Endothelial cell (in vitro differentiated cells): ENCODE measurements at regions not wholly inside any gene's neighbourhood (a gene's known extent, or its start where the extent isn't known, plus 50 kb on each side); places are given as distances from the start of the nearest gene placed in this dataset.

ENCODE experiments used
- DNase-seq: peaks from one replicate; pipeline ENCODE4 v3.0.0; 2021; ENCODE audit warnings: low spot score
- H3K27ac Mint-ChIP-seq: one replicate; pipeline ENCODE4 v1.8.0; 2021; ENCODE audit warnings: mixed read lengths, inconsistent platforms; ENCODE audit not compliant: unreplicated experiment
- H3K27me3 Mint-ChIP-seq: one replicate; pipeline ENCODE4 v1.8.0; 2021; ENCODE audit warnings: mild to moderate bottlenecking, moderate library complexity, mixed read lengths, inconsistent platforms; ENCODE audit not compliant: unreplicated experiment
- H3K36me3 Mint-ChIP-seq: one replicate; pipeline ENCODE4 v1.8.0; 2021; ENCODE audit warnings: mild to moderate bottlenecking, low read depth, mixed read lengths, inconsistent platforms; ENCODE audit not compliant: unreplicated experiment
- H3K4me1 Mint-ChIP-seq: one replicate; pipeline ENCODE4 v1.8.0; 2021; ENCODE audit warnings: mild to moderate bottlenecking, mixed read lengths, inconsistent platforms; ENCODE audit not compliant: unreplicated experiment
- H3K4me3 Mint-ChIP-seq: one replicate; pipeline ENCODE4 v1.8.0; 2021; ENCODE audit warnings: mild to moderate bottlenecking, mixed read lengths, inconsistent platforms; ENCODE audit not compliant: unreplicated experiment
- H3K9me3 Mint-ChIP-seq: one replicate; pipeline ENCODE4 v1.8.0; 2021; ENCODE audit warnings: mixed read lengths, inconsistent platforms; ENCODE audit not compliant: unreplicated experiment
- CTCF ChIP-seq: fragments of 200-600 bp; sonication (generic); IDR thresholded peaks from one replicate; pipeline ENCODE4 v1.5.0; 2021; ENCODE audit warnings: antibody characterized with exemption; ENCODE audit not compliant: unreplicated experiment

GRCh38 chr21:24217151-24217550, 1390.1 kb downstream of the MRPL39 start:
- no peak for TF ChIP-seq CTCF
- Mint-ChIP-seq H3K4me1 (no peaks in the 10 kb centered on the region), H3K36me3 (no peaks in the 10 kb centered on the region), H3K9me3 (no peaks in the 10 kb centered on the region), H3K27me3 (no peaks in the 10 kb centered on the region), H3K27ac (no peak overlapping the region), H3K4me3 (no peak overlapping the region)
- DNase-seq: no peak

GRCh38 chr21:24210130-24210529, 1397.2 kb downstream of the MRPL39 start:
- Mint-ChIP-seq H3K9me3 (peaks cover 4% of the 10 kb centered on the region), H3K36me3 (no peaks in the 10 kb centered on the region), H3K4me1 (no peaks in the 10 kb centered on the region), H3K27ac (no peak overlapping the region), H3K27me3 (peaks cover 2% of the 10 kb centered on the region), H3K4me3 (no peak overlapping the region)
- no peak for DNase-seq
- no peak for TF ChIP-seq CTCF

- H3K36me3 Mint-ChIP-seq: no peaks in the 10 kb centered on the region
- no peak overlapping the region for H3K27ac Mint-ChIP-seq
These were observed 1398.6 kb downstream of the MRPL39 start for GRCh38 chr21:24208562-24209260.

GRCh38 chr21:24205319-24205718, 1402.0 kb downstream of the MRPL39 start:
- Mint-ChIP-seq H3K4me3 (no peak overlapping the region), H3K27ac (no peak overlapping the region), H3K36me3 (no peaks in the 10 kb centered on the region), H3K9me3 (peaks cover 4% of the 10 kb centered on the region), H3K27me3 (peaks cover 2% of the 10 kb centered on the region), H3K4me1 (no peaks in the 10 kb centered on the region)
- DNase-seq: no peak
- no peak for TF ChIP-seq CTCF

More at GRCh38 chr21:24208562-24209260, 1398.6 kb downstream of the MRPL39 start:
- no peak for DNase-seq
- Mint-ChIP-seq H3K4me3 (no peak overlapping the region), H3K9me3 (peaks cover 4% of the 10 kb centered on the region), H3K4me1 (no peaks in the 10 kb centered on the region), H3K27me3 (peaks cover 2% of the 10 kb centered on the region)
- no peak for TF ChIP-seq CTCF

- no peak for DNase-seq
- H3K4me1 Mint-ChIP-seq: no peaks in the 10 kb centered on the region
- peaks cover 2% of the 10 kb centered on the region for H3K27me3 Mint-ChIP-seq
- peaks cover 2% of the 10 kb centered on the region for H3K9me3 Mint-ChIP-seq
- no peak overlapping the region for H3K4me3 Mint-ChIP-seq
- H3K36me3 Mint-ChIP-seq: no peaks in the 10 kb centered on the region
- H3K27ac Mint-ChIP-seq: no peak overlapping the region
- no peak for TF ChIP-seq CTCF
These were observed 1402.6 kb downstream of the MRPL39 start for GRCh38 chr21:24204641-24205040.
